Omental fat pad (tissue), 3 donors: ENCODE measurements at regions not wholly inside any gene's neighbourhood (a gene's known extent, or its start where the extent isn't known, plus 50 kb on each side); places are given as distances from the start of the nearest gene placed in this dataset.

Experiments used
- ATAC-seq: fragments of 150-250 bp; one replicate; pipeline ENCODE4 v1.9.1; 2016; ENCODE audit warnings: mild to moderate bottlenecking, moderate library complexity; ENCODE audit not compliant: low FRiP score
- DNase-seq: peaks from one replicate; pipeline ENCODE4 v3.0.0-alpha.2; 2019; ENCODE audit warnings: low spot score
- CTCF ChIP-seq, 3 donors: fragments of 450-650 bp; IDR thresholded peaks; one replicate each; pipeline ENCODE4 v1.5.1; 2016 to 2017; ENCODE audit warnings: antibody characterized with exemption in 3 of 3, mild to moderate bottlenecking in 3 of 3, moderate library complexity in 2 of 3

GRCh38 chr5:158513490-158514318 is 586.0 kb downstream of the EBF1 start:
- DNase-seq (no peak), ATAC-seq (peak; percentile 69)
- no peak for TF ChIP-seq CTCF (IDR thresholded peaks at IDR 0.05)

- no peak for ATAC-seq
- no peak for TF ChIP-seq CTCF (IDR thresholded peaks at IDR 0.05)
- DNase-seq, result no peak
These were observed 588.3 kb downstream of the EBF1 start for GRCh38 chr5:158511454-158511853.

GRCh38 chr5:158510479-158510878 is 589.2 kb downstream of the EBF1 start:
- no peak for DNase-seq
- ATAC-seq, result no peak
- no peak for TF ChIP-seq CTCF (IDR thresholded peaks at IDR 0.05)

- DNase-seq (no peak), ATAC-seq (no peak)
- no peak for TF ChIP-seq CTCF (IDR thresholded peaks at IDR 0.05)
These were observed 593.1 kb downstream of the EBF1 start for GRCh38 chr5:158506648-158507047.

- DNase-seq (no peak), ATAC-seq (no peak)
- no peak for TF ChIP-seq CTCF (IDR thresholded peaks at IDR 0.05)
These were observed 597.0 kb downstream of the EBF1 start for GRCh38 chr5:158502686-158503085.

- no peak for ATAC-seq
- DNase-seq, result no peak
- TF ChIP-seq CTCF (IDR thresholded peaks at IDR 0.05), result no peak
These were observed 599.8 kb downstream of the EBF1 start for GRCh38 chr5:158499892-158500418.
